Fibroblast of skin of abdomen (primary cell): ENCODE measurements at regions not wholly inside any gene's neighbourhood (a gene's known extent, or its start where the extent isn't known, plus 50 kb on each side); places are given as distances from the start of the nearest gene placed in this dataset.
"Not testable (repeated sequence)": the region's sequence is repeated elsewhere in the genome, so short reads cannot be mapped to it uniquely, and the experiment has no call there.

Experiments
- DNase-seq: peaks from one replicate; pipeline ENCODE4 v3.0.0-alpha.2; 2013

DNA sequence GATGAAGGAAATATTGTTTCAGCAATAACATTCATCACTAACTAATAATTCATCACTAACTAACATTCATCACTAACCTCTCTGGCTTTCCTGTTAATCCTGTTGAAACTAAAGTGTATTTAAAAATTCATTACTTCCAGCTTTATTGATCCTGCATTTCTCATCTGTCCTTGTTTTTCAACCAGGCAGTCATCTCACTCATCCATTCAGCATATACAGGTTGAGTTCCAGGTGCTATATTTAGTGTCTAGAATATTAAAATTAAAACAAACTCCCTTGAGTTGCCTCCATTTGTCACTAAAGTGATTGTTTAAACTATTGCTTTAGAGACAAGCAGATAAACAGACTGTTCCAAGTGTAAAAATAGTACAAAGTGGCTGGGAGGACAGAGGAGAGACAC lies 58.1 kb downstream of the ATXN7L3B start:
- DNase-seq, result no peak

DNA sequence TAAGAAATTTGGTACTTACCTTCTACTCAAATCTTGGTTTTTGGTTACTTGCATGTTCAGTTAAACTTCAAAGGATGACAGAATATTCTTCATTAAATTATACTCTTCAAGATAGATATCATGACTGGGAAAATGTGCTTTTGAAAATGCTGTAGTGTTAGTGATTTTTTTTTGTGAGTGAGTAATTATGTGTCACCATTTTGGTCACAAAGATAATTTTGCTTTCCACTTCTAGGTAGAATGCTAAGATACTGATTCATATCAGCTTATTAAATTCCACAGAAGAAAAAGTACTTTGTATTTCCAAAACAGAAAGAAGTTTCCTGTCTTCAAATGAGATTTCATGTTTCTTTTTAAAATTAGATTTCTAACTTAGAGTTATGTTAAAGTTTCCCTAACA lies 61.2 kb downstream of the ATXN7L3B start:
- DNase-seq, result no peak

GRCh38 chr12:74599932-74600331 lies 62.3 kb downstream of the ATXN7L3B start:
- no peak for DNase-seq

GRCh38 chr12:74600817-74601216 lies 63.2 kb downstream of the ATXN7L3B start:
- not testable (repeated sequence) for DNase-seq

DNA sequence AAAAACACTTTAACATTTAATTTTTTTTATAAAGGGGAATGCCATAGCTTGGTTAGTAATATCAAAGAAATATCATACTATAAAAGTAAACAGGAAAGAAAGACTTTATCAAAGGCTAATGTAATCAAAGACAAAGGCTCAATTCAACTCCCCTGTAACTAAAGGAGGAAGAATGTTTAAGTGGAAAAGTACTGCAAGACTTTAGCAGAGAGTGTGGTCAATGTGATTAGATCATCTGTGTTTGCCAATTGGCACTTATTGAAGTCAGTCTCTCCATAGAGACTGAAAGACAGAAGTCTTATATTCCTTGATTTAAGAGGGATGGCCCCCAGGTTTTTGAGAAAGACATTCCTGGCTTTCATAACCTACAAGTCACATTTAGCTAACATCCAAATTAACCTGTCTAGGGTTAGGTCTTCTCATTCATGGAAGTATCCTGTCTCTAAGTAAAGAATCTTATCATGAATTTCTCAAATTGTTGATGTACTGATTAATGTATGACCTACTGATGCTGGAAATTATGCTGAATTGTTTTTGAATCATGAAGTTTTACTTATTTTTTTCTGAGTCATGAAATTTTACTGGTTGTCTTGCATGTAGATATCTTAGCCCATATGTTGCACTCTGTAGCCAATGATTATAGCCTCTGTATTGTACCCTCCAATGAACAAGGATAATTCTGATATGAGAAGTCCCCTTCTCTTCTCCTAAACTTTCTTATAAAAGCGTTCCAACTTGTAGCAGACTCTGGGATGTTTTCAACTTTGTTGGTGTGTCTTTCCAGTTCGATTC lies 65.4 kb downstream of the ATXN7L3B start:
- no peak for DNase-seq

DNA sequence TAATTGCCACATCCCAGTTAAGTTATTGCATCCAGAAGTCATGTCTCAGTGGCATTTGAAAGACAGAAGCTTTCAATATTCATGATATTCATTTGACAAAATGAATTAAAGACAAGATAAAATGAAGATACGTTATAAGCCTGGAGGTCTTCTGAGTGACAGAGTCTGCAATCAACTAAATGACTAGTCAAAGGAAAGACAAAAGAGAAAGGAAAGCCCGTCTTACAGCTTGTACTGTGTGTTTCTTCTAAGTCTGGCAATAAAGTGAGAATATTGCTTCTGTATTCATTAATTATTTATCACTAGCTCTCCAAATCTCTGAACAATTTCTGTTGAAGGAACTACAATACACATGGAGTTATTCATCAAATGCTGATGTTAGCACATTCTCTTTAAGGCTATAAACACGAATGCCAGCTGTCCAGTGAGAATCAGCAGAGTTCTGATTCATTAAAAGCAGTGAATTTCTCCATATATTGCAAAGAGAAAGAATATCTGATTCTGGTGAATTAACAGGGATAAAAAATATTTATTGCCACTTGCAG lies 70.7 kb downstream of the ATXN7L3B start:
- DNase-seq, result no peak

GRCh38 chr12:74610711-74611110 lies 73.1 kb downstream of the ATXN7L3B start:
- DNase-seq, result no peak

GRCh38 chr12:74614426-74614825 lies 76.8 kb downstream of the ATXN7L3B start:
- DNase-seq, result no peak

DNA sequence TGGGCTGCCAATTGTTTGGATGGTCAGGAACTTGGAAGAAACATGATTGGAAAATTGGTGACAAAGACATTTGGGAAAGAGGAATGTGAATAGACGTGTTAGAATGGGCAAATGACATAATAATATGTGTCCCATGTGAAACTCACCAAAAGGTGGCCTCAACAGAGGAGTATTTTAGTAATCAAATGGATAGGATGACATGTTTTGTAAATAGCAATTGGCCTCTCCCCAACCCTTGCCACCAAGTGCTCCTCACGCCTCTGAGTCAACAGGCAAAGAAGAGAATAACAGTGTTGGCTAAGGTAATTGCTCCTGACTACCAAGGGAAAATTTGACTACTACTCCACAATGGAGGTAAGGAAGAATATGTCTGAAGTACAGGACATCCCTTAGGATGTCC lies 81.4 kb downstream of the ATXN7L3B start:
- DNase-seq, result no peak

DNA sequence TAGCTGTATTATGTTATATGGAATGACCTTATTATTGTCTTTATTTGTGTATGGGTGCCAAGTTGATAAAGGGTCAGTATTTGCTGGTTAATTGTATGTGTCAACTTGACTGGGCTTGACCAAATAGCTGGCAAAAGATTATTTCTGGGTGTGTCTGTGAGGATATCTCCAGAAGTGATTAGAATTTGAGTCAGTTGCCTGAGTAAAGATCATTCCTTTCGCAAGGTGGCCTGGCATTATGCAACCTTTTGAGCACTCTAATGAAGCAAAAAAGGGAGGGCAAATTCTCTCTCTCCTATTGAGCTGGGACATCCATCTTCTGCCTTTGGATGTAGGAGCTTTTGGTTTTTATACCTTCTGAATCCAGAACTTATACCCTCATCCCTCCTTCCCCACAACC lies 82.2 kb downstream of the ATXN7L3B start:
- no peak for DNase-seq

DNA sequence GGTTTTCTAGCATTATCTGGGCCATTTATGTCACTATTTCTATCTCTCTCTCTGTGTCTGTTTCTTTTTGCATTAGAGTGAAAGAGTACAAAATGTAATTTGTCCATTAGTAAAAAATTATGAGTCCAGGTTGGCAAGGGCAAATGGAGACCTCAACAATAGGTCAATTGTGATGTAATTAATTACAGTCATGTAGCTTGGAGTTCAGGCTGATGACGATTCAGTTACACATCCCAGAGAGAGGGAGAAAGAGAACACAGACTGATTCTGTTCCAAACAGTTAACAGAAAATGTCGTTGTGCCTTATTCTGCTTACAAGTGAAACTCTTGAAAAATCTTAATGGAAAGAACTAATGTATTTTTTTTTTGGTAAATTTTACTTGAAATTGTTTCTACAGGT lies 83.3 kb downstream of the ATXN7L3B start:
- no peak for DNase-seq

- DNase-seq, result no peak
Measured at GRCh38 chr12:74624201-74624600, 86.6 kb downstream of the ATXN7L3B start.

DNA sequence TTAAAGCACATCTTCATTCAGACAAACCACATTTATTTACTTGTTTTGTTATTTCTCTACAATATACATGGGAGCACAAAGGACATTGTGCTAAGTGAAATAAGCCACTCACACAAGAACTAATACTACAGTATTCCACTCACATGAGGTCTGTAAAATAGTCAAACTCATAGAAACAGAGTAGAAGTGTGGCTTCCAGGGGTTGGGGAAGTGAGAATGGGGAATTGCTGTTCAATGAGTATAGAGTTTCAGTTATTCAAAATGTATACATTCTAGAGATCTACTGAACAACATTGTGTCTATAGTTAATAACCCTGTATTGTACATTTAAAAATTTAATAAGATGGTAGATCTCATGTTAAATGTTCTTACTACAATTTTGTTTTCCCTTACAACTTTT lies 88.8 kb downstream of the ATXN7L3B start:
- no peak for DNase-seq

- no peak for DNase-seq
Measured at GRCh38 chr12:74641262-74641661, 103.6 kb downstream of the ATXN7L3B start.

DNA sequence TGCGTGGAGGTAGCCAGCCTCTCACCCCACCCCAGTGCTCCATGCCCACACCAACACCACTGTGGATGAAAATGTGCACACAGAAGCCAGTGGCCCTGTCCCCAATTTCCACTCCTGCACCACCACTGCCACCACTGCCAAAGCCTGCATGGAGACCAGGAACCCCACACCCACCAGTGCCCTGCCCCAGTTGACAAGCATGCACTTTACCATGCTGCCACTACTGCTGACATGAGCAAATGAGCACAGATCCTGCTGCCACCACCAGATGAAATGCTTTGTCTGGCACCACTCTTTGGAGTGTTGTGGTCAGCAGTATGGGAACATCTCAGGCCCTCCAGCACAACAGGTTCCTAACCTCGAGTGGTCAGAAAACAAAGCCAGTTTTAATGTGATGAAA lies 104.1 kb downstream of the ATXN7L3B start:
- DNase-seq, result no peak

DNA sequence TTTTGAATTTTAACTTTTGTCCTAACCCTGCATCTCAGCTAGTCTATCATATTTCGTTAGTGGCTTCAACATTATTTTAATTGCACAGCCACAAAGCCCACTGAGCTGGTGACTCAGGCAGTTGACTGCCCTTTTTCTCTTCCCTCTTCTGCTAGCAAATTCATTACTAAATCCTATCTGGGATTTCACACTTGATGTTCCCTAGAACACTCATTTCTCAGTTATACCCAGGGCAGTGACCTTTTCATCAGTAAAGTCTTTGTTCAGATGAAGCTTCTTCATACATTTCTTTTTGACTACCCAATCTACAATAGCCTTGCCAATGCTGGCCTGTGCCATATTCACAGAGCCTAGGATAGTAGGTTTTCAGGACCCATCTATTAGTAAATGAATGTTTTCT lies 107.0 kb downstream of the ATXN7L3B start:
- no peak for DNase-seq

- DNase-seq, result no peak
Measured at GRCh38 chr12:74646831-74647230, 109.2 kb downstream of the ATXN7L3B start.

GRCh38 chr12:74647256-74647655 lies 109.6 kb downstream of the ATXN7L3B start:
- DNase-seq, result no peak

- DNase-seq, result no peak
Measured at GRCh38 chr12:74656251-74656650, 118.6 kb downstream of the ATXN7L3B start.

DNA sequence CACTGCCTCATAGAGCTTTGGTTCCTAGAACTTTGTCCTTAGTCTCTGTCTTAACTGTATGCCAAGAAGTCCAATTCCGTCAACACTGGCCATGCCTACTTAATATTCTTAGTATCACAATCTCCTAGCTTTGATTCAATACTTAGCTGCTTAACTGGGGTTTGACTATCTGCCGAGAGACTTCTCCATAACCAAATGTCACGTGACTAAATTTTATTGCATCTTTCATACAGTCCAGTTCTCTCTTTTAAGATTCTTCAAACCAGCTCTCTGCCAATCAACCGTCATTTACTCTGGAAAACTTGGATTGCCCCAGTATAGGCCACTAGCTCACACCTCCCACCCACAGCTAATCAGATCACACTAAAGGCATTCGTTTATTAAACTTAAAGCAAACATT lies 122.8 kb downstream of the ATXN7L3B start:
- no peak for DNase-seq

GRCh38 chr12:74663958-74664357 lies 126.3 kb downstream of the ATXN7L3B start:
- DNase-seq, result no peak

DNA sequence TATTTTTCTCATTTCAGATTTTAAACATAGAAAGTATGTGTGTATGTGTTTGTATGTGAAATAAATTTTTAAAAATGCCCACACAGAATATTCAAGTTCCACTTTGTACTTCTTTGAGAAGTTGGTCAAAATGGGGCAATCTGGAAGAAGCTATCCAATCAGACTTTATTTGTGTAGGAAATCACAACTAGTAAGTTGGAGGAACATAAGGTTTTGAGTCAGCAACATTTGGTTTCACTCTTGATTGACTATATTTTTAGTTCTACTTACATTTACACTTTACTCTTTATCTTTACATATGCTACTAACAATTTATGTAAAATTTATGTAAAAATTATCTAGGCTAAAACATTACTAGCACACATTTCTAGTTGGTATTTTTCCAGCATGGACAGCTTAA lies 128.1 kb downstream of the ATXN7L3B start:
- no peak for DNase-seq

DNA sequence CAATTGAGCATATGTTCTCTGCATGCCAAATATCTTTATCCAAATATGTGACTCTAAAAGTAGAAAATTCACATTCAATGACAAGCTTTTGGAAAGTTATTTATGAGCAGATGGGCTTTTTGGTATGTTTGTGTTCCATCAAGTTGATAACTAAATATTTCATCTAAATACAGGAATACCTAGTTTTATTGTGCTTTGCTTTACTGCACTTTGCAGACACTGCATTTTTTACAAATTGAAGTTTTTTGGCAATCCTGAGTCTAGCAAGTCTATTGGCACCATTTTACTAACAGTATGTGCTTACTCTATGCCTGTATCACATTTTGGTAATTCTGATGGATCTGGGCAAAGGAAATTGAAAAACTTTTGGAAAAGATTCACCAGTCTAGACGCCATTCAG lies 133.8 kb downstream of the ATXN7L3B start:
- DNase-seq, result no peak

DNA sequence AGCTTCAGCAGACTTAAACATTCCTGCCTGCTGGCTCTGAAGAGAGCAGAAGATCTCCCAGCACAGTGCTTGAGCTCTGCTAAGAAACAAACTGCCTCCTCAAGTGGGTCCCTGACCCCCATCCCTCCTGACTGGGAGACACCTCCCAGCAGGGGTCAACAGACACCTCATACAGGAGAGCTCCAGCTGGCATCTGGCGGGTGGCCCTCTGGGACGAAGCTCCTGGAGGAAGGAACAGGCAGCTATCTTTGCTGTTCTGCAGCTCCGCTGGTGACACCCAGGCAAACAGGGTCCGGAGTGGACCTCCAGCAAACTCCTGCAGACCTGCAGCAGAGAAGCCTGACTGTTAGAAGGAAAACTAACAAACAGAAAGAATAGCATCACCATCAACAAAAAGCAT lies 139.3 kb downstream of the ATXN7L3B start:
- not testable (repeated sequence) for DNase-seq

DNA sequence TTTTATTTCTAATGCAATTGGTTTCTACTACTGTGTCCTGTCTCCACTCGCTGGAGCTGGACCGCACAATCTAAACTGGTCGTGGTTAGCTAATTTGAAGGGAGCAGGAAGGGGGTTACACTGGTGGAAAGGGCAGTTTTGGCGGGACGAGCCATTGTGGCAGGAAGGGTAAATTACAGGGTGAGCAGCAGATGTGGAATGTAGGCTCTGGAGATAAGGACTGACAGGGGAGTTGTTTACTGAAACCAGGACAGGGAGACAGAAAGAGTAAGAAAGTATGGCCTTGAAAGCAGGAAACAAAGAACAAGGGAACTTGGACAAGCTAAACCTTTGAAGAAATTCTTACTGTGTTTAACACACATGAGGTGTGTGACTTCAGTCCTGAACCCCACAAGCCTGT lies 147.8 kb downstream of the ATXN7L3B start:
- DNase-seq, result no peak
